Ovary (tissue), 7 donors: ENCODE measurements at regions not wholly inside any gene's neighbourhood (a gene's known extent, or its start where the extent isn't known, plus 50 kb on each side); places are given as distances from the start of the nearest gene placed in this dataset.

Source experiments
- DNase-seq, 5 donors: peaks; one replicate each; pipeline ENCODE4 v3.0.0-alpha.2; 2019 to 2020
- H3K27ac ChIP-seq, 2 donors: fragments of 200-600 bp; one replicate each; pipeline versions ENCODE4 v1.5.1 to v1.8.0; 2019 to 2022
- H3K27me3 ChIP-seq: fragments of 200-600 bp; one replicate; pipeline ENCODE4 v1.8.0; 2022
- H3K36me3 ChIP-seq: fragments of 200-600 bp; sonication (generic); one replicate; pipeline ENCODE4 v1.5.1; 2019
- H3K4me1 ChIP-seq: one replicate; pipeline ENCODE4 v1.8.1; 2013; ENCODE audit warnings: mild to moderate bottlenecking, moderate library complexity; ENCODE audit not compliant: insufficient read depth
- H3K4me3 ChIP-seq: fragments of 200-600 bp; sonication (generic); one replicate; pipeline ENCODE4 v1.5.1; 2017
- H3K9me3 ChIP-seq, 2 donors: fragments of 200-600 bp in 1 of 2; sonication (generic) in 1 of 2; one replicate each; pipeline versions ENCODE4 v1.5.1 to v1.8.1; 2013 to 2019; ENCODE audit warnings: mild to moderate bottlenecking in 1 of 2, moderate library complexity in 1 of 2
- EP300 ChIP-seq: sonication (generic); formaldehyde crosslinking; IDR thresholded peaks from one replicate; pipeline ENCODE4 v1.6.1; 2017; ENCODE audit warnings: antibody characterized with exemption
- POLR2A ChIP-seq: fragments of 450-650 bp; IDR thresholded peaks from one replicate; pipeline ENCODE4 v1.6.1; 2017; ENCODE audit warnings: antibody characterized with exemption, mild to moderate bottlenecking, moderate library complexity
- WGBS, 3 donors: extraction: QIAGEN DNeasy Blood & Tissue Kit in 1 of 3; methylation state at CpG; one replicate each; pipeline versions ENCODE4 v1.1.5 to v1.1.7; 2013 to 2017; 5-methylcytosine and 5-hydroxymethylcytosine counted together
- intact Hi-C, 4 donors: fragments of 100-400 bp; cut with DNase I; formaldehyde crosslinking; loops; one replicate each; pipeline versions ENCODE4 v1.11.0 to v1.15.1; 2022 to 2023
- TF ChIP-seq, protein P1 (sequence below), 3 donors: fragments of 450-650 bp in 2 of 3; fragments of 200-600 bp in 1 of 3; IDR thresholded peaks; one replicate each; pipeline versions ENCODE4 v1.5.1 to v1.8.0; 2016 to 2022; ENCODE audit warnings: antibody characterized with exemption in 3 of 3, mild to moderate bottlenecking in 1 of 3
- donor health status: DM: no; HTN: no; CAD: no; lungs with moderate emphysema.
- donor health status: DM: no; HTN: no; CAD: no.
- donor health status: Bipolar disorder and iron deficiency.
- donor health status: DM: no; HTN: no; CAD: no.
- donor health status: DM: yes; HTN: yes; CAD: no.

DNA sequence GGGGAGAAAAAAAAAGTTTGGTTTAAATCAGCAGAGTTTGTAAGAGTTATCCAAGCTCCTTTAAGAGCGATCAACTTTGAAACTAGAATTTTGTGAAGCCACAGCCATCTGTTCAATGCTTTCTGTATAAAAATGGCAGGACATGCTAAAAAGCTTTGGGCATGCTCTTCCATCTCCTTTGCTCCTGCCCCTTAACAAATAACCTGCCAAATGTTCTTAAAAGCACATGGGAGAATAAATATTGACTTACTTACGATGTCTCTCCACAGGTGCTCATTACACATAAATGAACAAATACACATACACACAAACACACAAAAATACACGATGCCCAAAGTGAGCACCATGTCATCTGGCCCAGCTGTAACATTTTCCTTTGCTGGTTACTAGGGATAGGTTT is 211.8 kb upstream of the DPH6 start:
- no peaks in the 10 kb centered on the region for H3K4me1 ChIP-seq
- no peak for DNase-seq
- H3K27ac ChIP-seq: no peak overlapping the region
- no peak overlapping the region for H3K4me3 ChIP-seq
- H3K36me3 ChIP-seq: no peaks in the 10 kb centered on the region
- intact Hi-C loops: no loop called here
- 95 to 97% (median 96%) methylated on average over 3 of the region's 3 CpGs for whole genome bisulfite sequencing, 3 donors
- no peak for TF ChIP-seq EP300
- no peak for TF ChIP-seq POLR2A
- TF ChIP-seq, protein P1, sequence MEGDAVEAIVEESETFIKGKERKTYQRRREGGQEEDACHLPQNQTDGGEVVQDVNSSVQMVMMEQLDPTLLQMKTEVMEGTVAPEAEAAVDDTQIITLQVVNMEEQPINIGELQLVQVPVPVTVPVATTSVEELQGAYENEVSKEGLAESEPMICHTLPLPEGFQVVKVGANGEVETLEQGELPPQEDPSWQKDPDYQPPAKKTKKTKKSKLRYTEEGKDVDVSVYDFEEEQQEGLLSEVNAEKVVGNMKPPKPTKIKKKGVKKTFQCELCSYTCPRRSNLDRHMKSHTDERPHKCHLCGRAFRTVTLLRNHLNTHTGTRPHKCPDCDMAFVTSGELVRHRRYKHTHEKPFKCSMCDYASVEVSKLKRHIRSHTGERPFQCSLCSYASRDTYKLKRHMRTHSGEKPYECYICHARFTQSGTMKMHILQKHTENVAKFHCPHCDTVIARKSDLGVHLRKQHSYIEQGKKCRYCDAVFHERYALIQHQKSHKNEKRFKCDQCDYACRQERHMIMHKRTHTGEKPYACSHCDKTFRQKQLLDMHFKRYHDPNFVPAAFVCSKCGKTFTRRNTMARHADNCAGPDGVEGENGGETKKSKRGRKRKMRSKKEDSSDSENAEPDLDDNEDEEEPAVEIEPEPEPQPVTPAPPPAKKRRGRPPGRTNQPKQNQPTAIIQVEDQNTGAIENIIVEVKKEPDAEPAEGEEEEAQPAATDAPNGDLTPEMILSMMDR (IDR thresholded peaks at IDR 0.05): no peak
- H3K27me3 ChIP-seq: no peaks in the 10 kb centered on the region
- H3K9me3 ChIP-seq: no peaks in the 10 kb centered on the region

DNA sequence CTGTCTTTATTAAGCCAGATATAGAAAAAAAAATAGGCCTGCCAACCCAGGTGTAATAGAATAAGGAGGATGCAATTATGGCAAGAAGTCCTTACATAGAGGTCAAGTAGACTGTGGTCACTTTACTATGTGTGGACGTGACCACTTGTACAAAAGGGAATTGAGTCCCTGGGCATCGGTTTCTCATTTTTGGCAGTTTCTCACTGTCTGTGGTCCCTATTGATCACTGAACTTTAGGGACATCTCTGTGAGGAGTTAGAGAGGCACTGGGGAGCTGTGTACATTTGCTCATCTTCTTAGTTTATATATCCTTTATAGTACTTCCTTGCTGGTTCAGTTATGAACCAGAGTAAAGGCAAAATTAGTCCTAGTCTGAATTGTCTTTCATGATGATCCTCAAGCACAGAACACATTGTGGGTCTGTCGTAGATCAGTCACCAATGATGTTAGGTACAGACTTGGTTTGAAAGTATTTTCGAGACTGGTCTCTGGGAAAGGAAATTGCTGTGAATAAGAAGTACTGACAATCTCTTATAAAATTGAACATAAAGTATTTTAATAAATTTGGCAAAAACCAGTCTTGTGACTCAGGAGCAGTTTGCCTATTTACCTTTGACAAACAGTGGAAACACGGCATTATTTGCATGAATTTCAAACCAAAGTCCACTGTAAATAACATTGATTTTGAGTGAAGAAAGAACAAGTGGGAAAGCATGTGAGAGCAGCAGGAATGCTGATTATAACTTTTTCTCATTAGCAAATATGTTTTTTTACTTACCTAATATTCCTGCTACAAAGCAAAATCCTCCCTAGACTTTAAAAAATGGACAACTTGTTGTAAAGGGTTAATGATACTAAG is 218.9 kb upstream of the DPH6 start:
- TF ChIP-seq POLR2A (no peak), EP300 (no peak)
- TF ChIP-seq, protein P1 (IDR thresholded peaks at IDR 0.05): no peak
- H3K27ac ChIP-seq: no peak overlapping the region
- intact Hi-C loops: no loop called here
- no peaks in the 10 kb centered on the region for H3K9me3 ChIP-seq
- DNase-seq: no peak
- no peaks in the 10 kb centered on the region for H3K4me1 ChIP-seq
- H3K27me3 ChIP-seq: no peaks in the 10 kb centered on the region
- no peaks in the 10 kb centered on the region for H3K36me3 ChIP-seq
- H3K4me3 ChIP-seq: no peak overlapping the region
- 94 to 98% (median 96%) methylated on average over 5 of the region's 5 CpGs for WGBS, 3 donors

DNA sequence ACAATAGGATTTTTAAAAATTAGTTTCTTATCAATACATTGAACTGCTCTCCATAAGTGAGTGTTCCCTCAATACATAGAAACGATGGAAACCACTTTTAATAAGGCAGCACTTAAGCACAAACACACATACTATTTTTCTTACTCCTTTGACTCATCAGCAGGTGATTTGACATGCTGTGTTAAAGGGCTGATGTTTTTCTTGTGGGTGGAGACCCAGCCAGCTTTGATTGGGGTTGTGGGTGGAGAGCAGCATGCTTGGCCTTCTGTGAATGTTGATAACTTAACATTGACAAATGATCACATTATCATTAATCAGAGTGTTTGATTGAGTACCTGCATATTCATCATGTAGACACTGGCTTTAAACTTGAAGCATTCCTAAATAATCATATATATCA is 223.0 kb upstream of the DPH6 start:
- TF ChIP-seq EP300: no peak
- TF ChIP-seq, protein P1 (IDR thresholded peaks at IDR 0.05): no peak
- TF ChIP-seq POLR2A: no peak
- DNase-seq: no peak
- Histone ChIP-seq H3K4me1 (no peaks in the 10 kb centered on the region), H3K4me3 (no peak overlapping the region), H3K36me3 (no peaks in the 10 kb centered on the region), H3K27me3 (no peaks in the 10 kb centered on the region), H3K27ac (no peak overlapping the region), H3K9me3 (no peaks in the 10 kb centered on the region)
- 41 to 51% (median 50%) methylated on average over 1 of the region's 1 CpG for WGBS, 3 donors
- intact Hi-C loops: no loop called here

DNA sequence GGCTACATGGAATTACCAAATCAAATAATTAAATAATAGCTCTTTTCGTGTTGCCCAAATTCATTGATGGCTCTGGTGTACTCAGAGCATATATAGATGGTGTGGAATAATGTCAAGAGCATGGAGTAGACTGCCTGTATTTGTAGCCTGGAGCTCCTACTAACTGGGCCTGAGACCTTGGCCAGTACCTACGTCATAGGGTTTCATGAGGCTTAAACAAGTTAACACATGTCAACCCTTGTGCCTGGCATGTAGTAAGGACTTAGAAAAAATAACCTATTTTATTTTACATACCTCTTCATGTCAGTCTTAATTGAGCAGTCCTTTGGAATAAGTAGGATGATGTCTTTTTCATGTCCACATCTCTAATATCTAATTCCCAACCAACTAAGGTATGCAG is 223.7 kb upstream of the DPH6 start:
- WGBS, 3 donors: 95 to 98% (median 95%) methylated on average over 2 of the region's 2 CpGs
- intact Hi-C loops: no loop called here
- no peak for TF ChIP-seq POLR2A
- TF ChIP-seq EP300: no peak
- TF ChIP-seq, protein P1 (IDR thresholded peaks at IDR 0.05): no peak
- H3K4me1 ChIP-seq: no peaks in the 10 kb centered on the region
- no peaks in the 10 kb centered on the region for H3K9me3 ChIP-seq
- no peak for DNase-seq
- no peak overlapping the region for H3K27ac ChIP-seq
- H3K4me3 ChIP-seq: no peak overlapping the region
- H3K36me3 ChIP-seq: no peaks in the 10 kb centered on the region
- no peaks in the 10 kb centered on the region for H3K27me3 ChIP-seq
